NCI-H2227 (cell line): ENCODE measurements at regions not wholly inside any gene's neighbourhood (a gene's known extent, or its start where the extent isn't known, plus 50 kb on each side); places are given as distances from the start of the nearest gene placed in this dataset.
A peak's percentile ranks its signal among the peaks of the same experiment; 100 is the strongest.
"Not testable (repeated sequence)": the region's sequence is repeated elsewhere in the genome, so short reads cannot be mapped to it uniquely, and the experiment has no call there.

ENCODE experiments used
- DNase-seq: peaks from one replicate; lab custom pipeline; 2025; ENCODE audit not compliant: unreplicated experiment; lab: John Stamatoyannopoulos, UW

DNA sequence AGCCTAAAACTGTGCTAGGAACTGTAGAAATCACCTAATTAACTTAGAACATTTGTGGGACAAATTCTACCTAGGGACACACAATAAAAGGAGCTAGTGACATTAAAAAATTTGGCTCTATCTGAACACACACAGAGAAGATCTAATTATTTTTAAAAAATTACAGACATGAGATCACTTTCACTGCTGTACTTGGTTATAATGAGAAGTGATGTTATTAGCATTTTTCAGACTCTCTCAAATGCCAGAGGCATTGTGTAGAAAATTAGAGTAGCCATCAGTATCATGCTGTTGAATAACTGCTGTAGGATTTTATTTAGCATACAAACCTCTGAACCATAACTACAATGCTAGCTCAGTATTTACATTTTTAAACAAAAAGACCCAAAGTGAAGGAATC lies 109.1 kb upstream of the ANK2 start:
- no peak for DNase-seq

DNA sequence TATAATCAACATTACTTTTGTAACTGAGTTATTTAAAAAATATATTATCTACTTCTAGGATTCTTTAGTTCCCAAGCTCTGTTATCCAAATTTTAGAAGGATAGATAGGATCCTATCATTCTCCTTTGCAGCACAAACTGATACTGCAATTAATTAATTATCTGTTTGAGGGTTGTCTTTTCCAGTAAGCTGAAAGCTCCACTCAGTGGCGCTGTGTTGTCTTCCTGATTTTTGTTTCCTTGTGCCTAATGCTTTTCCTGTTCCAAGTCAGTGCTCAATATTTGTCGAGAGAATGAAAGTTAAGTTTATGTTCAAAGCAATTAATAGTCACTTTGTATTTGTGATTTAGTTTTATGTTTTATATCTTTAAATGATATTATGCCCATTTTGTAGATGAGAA lies 107.4 kb upstream of the ANK2 start:
- no peak for DNase-seq

DNA sequence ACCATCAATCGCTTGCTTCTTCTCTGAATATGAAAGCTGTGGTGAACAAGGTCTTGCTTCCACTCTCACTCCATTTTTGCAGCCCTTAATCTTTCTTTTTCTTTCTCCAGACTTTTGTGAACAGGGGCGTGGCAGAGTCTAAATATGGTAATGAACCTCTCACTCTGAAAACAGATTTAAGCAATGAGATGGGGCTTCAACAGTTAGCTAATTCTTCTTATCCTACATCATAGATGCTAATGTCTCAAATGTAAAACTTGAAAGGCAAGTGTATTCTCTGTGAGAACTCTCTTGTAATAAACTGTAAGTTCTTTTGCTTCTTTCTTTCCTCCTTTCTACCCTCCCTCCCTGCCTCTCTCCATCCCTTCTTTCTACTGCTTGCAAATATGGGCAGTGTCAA lies 106.5 kb upstream of the ANK2 start:
- DNase-seq, result no peak

- no peak for DNase-seq
Observed at GRCh38 chr4:112944006-112944405, 105.4 kb upstream of the ANK2 start.

GRCh38 chr4:112946127-112946526 lies 103.3 kb upstream of the ANK2 start:
- no peak for DNase-seq

DNA sequence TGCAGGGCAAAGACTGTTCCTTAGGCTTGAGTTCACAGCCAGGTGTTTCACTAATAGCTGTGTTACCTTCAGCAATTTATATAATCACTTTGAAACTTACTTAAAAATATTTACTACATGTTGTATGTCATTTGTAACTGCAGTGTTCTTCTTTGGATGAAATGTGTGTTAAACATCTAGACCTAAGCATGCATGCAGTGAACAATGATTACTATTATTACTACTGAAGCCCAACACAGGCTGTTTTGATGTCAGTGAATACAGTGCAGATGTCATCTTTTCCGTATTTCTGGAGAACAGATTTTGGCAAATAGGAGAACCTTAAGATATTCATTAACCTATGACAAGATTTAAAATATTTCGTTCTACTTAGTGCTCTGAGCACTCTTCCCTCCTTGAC lies 101.8 kb upstream of the ANK2 start:
- DNase-seq, result no peak

- no peak for DNase-seq
Observed at GRCh38 chr4:112951362-112952312, 97.8 kb upstream of the ANK2 start.

- DNase-seq, result no peak
Observed at GRCh38 chr4:112952313-112952700, 97.1 kb upstream of the ANK2 start.

DNA sequence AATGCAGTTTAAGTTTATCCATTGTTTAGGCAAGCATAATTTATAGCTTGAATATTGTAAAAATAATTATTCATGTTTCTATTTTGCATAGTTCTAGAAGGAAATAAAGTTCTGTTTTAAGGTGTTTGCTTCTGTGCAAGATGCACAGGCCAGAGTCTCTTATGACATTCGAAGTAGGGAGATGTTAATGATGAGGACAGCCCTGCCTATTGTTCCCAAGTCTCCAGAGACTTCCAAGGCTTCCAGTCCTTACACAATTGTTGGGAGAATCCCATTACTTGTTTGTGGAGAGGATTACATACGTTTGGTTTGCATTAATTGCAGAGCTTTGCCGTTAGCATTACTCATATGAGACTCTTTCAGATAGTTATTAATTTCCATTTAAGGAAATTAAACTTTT lies 96.2 kb upstream of the ANK2 start:
- DNase-seq, result no peak

GRCh38 chr4:112954286-112954685 lies 95.2 kb upstream of the ANK2 start:
- DNase-seq, result no peak

GRCh38 chr4:112956484-112956896 lies 93.0 kb upstream of the ANK2 start:
- peak; percentile 11 for DNase-seq

GRCh38 chr4:112957764-112958163 lies 91.7 kb upstream of the ANK2 start:
- not testable (repeated sequence) for DNase-seq

GRCh38 chr4:112966701-112967488 lies 82.6 kb upstream of the ANK2 start:
- no peak for DNase-seq

- no peak for DNase-seq
Observed at GRCh38 chr4:112968451-112969159, 80.8 kb upstream of the ANK2 start.

DNA sequence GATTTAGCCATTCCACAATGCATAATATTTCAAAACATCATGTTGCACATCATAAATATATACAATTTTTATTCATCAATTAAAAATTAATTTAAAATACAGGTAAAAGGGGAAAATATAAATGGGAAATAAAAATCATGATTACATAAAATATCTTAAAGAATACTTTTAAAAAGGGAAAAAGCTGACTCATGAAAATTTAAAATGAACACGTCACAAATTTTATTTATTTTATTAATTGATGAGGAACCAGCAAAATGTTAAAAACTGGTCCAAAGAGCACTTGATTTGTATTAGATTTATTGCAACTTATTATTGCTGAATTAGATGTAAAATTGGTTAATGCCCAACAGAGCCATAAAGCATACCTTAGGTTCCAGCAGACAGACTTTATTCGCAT lies 78.5 kb upstream of the ANK2 start:
- DNase-seq, result no peak

DNA sequence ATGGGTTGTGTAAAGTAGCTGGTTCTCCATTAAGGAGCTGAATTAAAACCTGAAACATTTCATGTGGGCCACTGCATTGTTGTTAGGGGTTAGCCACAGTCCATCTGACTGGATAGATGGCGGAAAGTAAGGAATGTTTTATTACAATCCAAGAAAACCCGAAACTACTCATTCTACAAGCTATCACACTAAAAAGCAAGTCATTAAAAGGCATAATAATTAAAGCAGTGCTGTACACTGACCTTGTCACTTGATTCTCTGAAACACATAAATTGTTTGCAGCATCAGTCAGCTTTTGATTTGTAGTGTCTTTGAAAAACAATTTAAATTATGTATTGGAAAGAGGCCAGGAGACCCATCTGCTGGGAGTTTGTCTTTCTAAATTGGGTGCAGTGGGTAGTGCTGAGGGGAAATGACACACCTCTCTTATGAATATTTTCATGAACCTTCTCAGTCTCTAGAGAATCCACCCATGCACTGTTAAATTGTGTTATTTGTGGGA lies 75.7 kb upstream of the ANK2 start:
- DNase-seq, result no peak

GRCh38 chr4:112975567-112976355 lies 73.7 kb upstream of the ANK2 start:
- no peak for DNase-seq

GRCh38 chr4:112978691-112979472 lies 70.6 kb upstream of the ANK2 start:
- no peak for DNase-seq

GRCh38 chr4:112979881-112980421 lies 69.5 kb upstream of the ANK2 start:
- DNase-seq, result no peak
